ENCODE measurements at regions not wholly inside any gene's neighbourhood (a gene's known extent, or its start where the extent isn't known, plus 50 kb on each side); places are given as distances from the start of the nearest gene placed in this dataset.
A peak's percentile ranks its signal among the peaks of the same experiment; 100 is the strongest.
"Not testable (repeated sequence)": the region's sequence is repeated elsewhere in the genome, so short reads cannot be mapped to it uniquely, and the experiment has no call there.

DNA sequence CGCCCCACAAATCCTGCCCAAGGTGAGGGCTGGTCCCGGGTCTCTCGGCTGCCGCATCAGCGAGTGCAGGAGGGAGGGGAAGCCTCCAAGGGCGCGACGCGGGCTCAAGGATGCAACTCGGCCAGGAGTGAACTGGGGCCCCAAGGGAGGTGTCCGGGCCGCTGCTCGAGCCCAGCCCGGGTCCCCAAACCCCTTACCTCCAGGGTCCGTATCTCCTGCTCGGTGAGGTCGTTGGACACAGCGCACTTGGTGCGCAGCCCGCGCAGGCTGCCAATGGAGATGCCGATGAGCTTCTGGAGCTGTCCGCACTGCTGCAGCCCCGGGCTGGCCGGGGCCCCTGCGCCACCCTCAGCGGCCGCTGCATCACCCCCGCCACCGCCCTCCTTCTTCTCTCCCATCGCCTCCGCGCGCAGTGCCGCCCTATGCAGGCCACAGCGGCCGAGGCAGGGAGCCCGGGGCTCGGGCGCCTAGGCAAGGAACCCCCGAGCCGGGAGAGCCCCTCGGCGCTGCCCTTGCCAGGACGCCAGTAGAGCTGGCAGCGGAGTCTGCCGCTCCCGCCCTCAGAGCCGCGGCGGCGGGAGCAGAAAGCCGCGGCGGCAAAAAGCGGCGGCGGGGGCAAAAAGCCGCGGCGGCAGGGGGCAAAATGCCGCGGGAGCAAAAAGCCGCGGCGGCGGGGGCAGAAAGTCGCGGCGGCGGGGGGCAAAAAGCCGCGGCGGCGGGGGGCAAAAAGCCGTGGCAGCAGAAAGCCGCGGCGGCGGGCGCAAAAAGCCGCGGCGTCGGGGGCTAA is 135.1 kb downstream of the ZNF92 start:
- WGBS, 2 donors, result 4% methylated on average over 18 to 53 of the region's 85 CpGs
- H3K27me3 ChIP-seq; H3K36me3 ChIP-seq (ENCODE audit: low read depth, missing control alignments); H3K9me3 ChIP-seq; intact Hi-C loops (cut with DNase I; ENCODE audit: low total_unique reads); H3K4me1 ChIP-seq; DNase-seq: not testable (repeated sequence)
- peak overlapping the region; percentile 65 to 74 for H3K27ac ChIP-seq
- H3K4me3 ChIP-seq, result peak overlapping the region; percentile 50 to 64

DNA sequence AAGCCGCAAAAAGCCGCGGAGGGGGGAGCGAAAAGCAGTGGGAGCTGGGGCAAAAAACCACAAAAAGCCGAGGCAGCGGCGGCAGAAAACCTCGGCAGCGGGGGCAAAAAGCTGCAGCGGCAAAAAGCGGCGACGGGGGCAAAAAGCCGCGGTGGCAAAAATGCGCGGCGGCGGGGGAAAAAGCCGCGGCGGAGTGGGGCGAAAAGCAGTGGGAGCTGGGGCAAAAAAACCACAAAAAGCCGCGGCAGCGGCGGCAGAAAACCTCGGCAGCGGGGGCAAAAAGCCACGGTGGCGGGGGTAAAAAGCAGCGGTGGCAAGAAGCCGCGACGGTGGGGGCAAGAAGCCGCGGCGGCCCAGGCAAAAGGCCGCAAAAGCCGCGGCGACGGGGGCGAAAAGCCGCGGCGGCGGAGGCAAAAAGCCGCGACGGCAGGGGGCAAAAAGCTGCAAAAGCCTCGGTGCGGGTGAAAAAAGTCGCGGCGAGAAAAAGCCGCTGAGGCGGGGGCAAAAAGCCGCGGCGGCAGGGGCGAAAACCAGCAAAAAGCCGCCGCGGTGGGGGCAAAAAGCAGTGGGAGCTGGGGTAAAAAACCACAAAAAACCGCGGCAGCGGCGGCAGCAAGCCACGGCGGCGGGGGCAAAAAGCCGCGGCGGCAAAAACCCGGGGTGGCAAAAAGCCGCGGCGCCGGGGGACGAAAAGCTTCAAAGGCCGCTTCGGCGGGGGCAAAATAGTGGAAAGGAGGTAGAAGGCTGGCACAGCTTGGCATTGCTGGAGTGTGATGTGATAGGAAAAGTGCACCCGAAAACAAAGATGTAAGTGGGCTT is 135.9 kb downstream of the ZNF92 start:
- Histone ChIP-seq H3K27me3 (no peaks in the 10 kb centered on the region), H3K27ac (peak overlapping the region; percentile 65 to 74), H3K36me3 (ENCODE audit: low read depth, missing control alignments) (no peaks in the 10 kb centered on the region), H3K4me1 (no peaks in the 10 kb centered on the region), H3K9me3 (no peaks in the 10 kb centered on the region), H3K4me3 (peak overlapping the region; percentile 50 to 64)
- DNase-seq, result peak; percentile 17
- intact Hi-C loops (cut with DNase I; ENCODE audit: low total_unique reads), result no loop called here
- WGBS, 2 donors, result 4% methylated on average over 84 to 85 of the region's 85 CpGs
- no peak for TF ChIP-seq POLR2A (IDR thresholded peaks at IDR 0.05)
- TF ChIP-seq, protein P1, sequence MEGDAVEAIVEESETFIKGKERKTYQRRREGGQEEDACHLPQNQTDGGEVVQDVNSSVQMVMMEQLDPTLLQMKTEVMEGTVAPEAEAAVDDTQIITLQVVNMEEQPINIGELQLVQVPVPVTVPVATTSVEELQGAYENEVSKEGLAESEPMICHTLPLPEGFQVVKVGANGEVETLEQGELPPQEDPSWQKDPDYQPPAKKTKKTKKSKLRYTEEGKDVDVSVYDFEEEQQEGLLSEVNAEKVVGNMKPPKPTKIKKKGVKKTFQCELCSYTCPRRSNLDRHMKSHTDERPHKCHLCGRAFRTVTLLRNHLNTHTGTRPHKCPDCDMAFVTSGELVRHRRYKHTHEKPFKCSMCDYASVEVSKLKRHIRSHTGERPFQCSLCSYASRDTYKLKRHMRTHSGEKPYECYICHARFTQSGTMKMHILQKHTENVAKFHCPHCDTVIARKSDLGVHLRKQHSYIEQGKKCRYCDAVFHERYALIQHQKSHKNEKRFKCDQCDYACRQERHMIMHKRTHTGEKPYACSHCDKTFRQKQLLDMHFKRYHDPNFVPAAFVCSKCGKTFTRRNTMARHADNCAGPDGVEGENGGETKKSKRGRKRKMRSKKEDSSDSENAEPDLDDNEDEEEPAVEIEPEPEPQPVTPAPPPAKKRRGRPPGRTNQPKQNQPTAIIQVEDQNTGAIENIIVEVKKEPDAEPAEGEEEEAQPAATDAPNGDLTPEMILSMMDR (IDR thresholded peaks at IDR 0.05), result no peak

DNA sequence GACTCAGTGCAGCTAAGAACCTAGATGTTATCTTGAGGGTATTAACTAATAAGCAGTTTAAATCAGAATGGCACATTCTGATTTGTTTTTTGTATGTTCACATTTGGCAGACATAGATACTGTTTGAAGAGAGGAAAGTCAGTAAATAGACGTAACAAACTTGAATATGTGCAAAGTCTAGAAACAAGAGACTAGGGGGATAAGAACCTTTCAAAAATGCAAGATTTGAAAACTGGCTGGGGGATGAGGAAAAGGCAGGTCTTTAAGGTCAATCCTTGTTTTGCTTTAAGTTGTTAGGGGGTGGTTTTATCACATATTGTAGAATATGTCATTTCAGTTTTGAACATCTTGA is 136.5 kb downstream of the ZNF92 start:
- intact Hi-C loops (cut with DNase I; ENCODE audit: low total_unique reads); H3K27me3 ChIP-seq; DNase-seq; H3K9me3 ChIP-seq; H3K4me1 ChIP-seq; H3K36me3 ChIP-seq (ENCODE audit: low read depth, missing control alignments): not testable (repeated sequence)
- Histone ChIP-seq H3K27ac (peak overlapping the region in 1 of 2 donors; percentile 74), H3K4me3 (peak overlapping the region; percentile 50 to 64)
- 21 to 26% methylated on average over 1 of the region's 1 CpG for WGBS, 2 donors

DNA sequence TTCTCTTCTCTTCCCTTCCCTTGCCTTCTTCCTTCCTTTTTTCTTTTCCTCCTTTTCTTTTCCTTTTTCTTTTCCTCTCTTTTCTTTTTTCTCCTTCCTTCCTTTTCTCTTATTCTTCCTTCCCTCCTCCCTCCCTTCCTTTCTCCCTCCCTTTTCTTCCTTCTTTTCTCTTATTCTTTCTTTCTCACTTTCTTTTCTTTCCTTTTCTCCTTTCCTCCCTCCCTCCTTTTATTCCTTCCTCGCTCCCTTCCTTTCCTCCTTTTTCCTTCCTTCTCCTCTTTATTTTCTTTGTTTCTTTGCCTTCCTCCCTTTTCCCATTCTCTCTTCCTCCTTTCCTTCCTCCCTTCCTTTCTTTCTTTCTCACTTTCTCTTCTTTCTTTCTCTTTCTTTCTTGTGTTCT is 146.1 kb downstream of the ZNF92 start:
- H3K4me1 ChIP-seq; intact Hi-C loops (cut with DNase I; ENCODE audit: low total_unique reads); H3K27me3 ChIP-seq; H3K36me3 ChIP-seq (ENCODE audit: low read depth, missing control alignments); H3K9me3 ChIP-seq; DNase-seq; H3K27ac ChIP-seq; H3K4me3 ChIP-seq: not testable (repeated sequence)
- WGBS, 2 donors, result 83 to 85% methylated on average over 1 of the region's 1 CpG

DNA sequence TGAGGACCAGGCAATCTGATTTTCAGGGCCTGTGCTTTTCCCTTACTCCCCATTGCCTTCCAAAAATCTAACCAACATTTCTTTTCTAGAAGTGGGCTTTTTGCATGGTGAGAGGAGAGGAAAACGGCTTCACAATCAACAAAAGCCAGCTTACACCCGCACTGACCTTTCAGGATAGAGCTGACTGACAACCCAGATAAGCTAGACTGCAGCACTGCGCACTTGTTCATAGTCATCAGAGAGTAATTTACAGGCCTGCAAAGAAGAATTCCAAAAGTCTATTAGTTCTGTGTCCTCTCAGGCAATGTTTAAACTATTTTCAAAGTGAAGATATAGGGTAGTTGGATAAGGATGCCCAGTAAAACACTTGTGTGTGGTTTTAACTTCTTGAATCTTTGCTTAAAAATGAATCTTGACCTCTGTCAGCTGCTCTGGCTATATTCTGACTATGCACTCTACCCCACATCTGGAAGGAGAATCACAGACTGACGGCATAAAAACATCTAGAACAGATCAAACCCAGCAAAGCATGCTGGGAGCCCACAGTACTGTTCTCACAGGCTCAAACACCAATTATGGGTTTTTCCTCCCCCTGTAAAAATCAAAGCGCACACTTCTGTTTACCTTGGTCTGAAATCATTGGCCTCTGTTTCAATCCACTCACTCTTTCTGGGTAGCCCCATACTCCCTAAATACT is 172.0 kb downstream of the ZNF92 start:
- no CpG with 5 or more reads among the region's 5 CpGs for WGBS, 2 donors

DNA sequence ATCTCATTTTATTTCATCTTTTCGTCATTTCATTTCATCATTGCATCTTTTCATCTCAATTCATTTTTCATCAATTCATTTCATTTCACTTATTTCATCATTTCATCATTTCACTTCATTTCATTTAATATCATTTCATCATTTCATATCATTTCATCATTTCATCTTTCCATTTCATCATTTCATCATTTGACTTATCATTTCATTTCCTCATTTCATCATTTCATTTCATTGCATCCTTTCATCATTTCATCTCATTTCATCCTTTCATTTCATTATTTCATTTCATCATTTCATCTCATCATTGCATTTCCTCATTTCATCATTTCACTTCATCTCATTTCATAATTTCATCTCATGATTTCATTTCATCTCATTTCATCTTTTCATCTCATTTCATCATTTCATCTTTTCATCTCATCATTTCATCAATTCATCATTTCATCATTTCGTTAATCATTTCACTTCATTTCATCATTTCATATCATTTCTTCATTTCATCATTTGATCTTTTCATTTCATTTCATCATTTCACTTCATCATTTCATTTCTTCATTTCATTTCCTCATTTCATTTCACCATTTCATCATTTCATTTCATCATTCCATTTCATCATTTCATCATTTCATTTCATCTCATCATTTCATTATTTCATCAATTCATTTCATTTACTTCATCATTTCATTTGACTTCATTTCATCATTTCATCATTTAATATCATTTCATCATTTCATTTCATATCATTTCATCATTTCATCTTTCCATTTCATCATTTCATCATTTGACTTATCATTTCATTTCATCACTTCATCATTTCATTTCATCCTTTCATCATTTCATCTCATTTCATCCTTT is 176.2 kb downstream of the ZNF92 start:
- DNase-seq; H3K27ac ChIP-seq; H3K36me3 ChIP-seq (ENCODE audit: low read depth, missing control alignments); H3K4me1 ChIP-seq; H3K27me3 ChIP-seq; H3K9me3 ChIP-seq; H3K4me3 ChIP-seq; intact Hi-C loops (cut with DNase I; ENCODE audit: low total_unique reads): not testable (repeated sequence)
- no CpG with 5 or more reads among the region's 2 CpGs for WGBS, 2 donors

More for the DNA sequence above, 172.0 kb downstream of the ZNF92 start:
- H3K4me3 ChIP-seq; H3K9me3 ChIP-seq; H3K27ac ChIP-seq; DNase-seq; H3K36me3 ChIP-seq (ENCODE audit: low read depth, missing control alignments); H3K27me3 ChIP-seq; H3K4me1 ChIP-seq; intact Hi-C loops (cut with DNase I; ENCODE audit: low total_unique reads): not testable (repeated sequence)

DNA sequence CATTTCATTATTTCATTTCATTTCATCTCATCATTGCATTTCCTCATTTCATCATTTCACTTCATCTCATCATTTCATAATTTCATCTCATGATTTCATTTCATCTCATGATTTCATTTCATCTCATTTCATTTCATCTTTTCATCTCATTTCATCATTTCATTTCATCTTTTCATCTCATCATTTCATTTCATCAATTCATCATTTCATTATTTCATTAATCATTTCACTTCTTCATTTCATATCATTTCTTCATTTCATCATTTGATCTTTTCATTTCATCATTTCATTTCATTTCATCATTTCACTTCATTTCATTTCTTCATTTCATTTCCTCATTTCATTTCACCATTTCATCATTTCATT is 176.8 kb downstream of the ZNF92 start:
- H3K27ac ChIP-seq; H3K4me1 ChIP-seq; DNase-seq; H3K9me3 ChIP-seq; intact Hi-C loops (cut with DNase I; ENCODE audit: low total_unique reads); H3K36me3 ChIP-seq (ENCODE audit: low read depth, missing control alignments); H3K4me3 ChIP-seq; H3K27me3 ChIP-seq: not testable (repeated sequence)

DNA sequence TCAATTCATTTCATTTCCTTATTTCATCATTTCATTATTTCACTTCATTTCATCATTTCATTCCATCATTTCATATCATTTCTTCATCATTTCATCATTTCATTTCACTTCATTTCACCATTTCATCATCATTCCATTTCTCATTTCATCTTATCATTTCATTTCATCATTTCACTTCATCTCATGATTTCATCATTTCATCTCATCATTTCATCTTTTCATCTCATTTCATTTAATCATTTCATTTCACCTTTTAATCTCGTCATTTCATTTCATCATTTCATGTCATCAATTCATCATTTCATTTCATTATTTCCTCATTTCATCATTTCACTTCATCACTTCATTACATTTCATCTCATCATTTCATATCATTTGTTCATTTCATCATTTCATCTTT is 177.4 kb downstream of the ZNF92 start:
- H3K4me1 ChIP-seq; H3K27me3 ChIP-seq; H3K4me3 ChIP-seq; H3K9me3 ChIP-seq; intact Hi-C loops (cut with DNase I; ENCODE audit: low total_unique reads); H3K36me3 ChIP-seq (ENCODE audit: low read depth, missing control alignments); H3K27ac ChIP-seq; DNase-seq: not testable (repeated sequence)
- 89 to 97% methylated on average over 1 of the region's 1 CpG for WGBS, 2 donors

DNA sequence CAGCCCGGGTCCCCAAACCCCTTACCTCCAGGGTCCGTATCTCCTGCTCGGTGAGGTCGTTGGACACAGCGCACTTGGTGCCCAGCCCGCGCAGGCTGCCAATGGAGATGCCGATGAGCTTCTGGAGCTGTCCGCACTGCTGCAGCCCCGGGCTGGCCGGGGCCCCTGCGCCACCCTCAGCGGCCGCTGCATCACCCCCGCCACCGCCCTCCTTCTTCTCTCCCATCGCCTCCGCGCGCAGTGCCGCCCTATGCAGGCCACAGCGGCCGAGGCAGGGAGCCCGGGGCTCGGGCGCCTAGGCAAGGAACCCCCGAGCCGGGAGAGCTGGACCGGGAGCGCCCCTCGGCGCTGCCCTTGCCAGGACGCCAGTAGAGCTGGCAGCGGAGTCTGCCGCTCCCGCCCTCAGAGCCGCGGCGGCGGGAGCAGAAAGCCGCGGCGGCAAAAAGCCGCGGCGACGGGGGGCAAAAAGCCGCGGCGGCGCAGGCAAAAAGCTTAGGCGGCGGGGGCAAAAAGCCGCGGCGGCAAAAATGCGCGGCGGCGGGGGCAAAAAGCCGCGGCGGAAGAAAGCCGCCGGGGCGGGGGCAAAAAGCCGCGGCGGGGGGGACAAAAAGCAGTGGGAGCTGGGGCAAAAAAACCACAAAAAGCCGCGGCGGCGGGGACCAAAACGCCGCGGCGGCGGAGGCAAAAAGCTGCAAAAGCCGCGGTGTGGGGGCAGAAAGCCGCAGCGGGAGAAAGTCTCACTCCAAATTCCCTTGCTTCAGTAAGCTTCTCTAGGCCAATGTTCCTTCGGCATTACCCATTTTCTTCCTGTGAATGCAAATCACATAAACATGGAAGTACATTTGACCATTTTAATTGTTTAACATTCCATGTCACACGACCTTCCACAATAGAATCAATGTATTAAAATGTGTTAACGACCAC is 181.2 kb downstream of the ZNF92 start:
- H3K27ac ChIP-seq; H3K9me3 ChIP-seq; DNase-seq; H3K36me3 ChIP-seq (ENCODE audit: low read depth, missing control alignments); H3K4me3 ChIP-seq; H3K27me3 ChIP-seq; intact Hi-C loops (cut with DNase I; ENCODE audit: low total_unique reads); H3K4me1 ChIP-seq: not testable (repeated sequence)
- WGBS, 2 donors, result no CpG with 5 or more reads among the region's 85 CpGs
